Mesendoderm (in vitro differentiated cells): ENCODE measurements at regions not wholly inside any gene's neighbourhood (a gene's known extent, or its start where the extent isn't known, plus 50 kb on each side); places are given as distances from the start of the nearest gene placed in this dataset.

Experiments
- DNase-seq: peaks from one replicate; pipeline ENCODE4 v3.0.0; 2013
- H2AK5ac ChIP-seq: 2 replicates; pipeline ENCODE4 v1.6.1; 2013; ENCODE audit warnings: low read length, inconsistent platforms
- H2BK120ac ChIP-seq: 2 replicates; pipeline ENCODE4 v1.6.1; 2013; ENCODE audit warnings: low read depth, mild to moderate bottlenecking, low read length, moderate library complexity, mixed read lengths
- H2BK15ac ChIP-seq: replicated peaks from 2 replicates; pipeline ENCODE4 v1.6.1; 2013; ENCODE audit warnings: low read depth, mild to moderate bottlenecking, moderate library complexity
- H2BK5ac ChIP-seq: 2 replicates; pipeline ENCODE4 v1.6.1; 2013; ENCODE audit warnings: low read length, inconsistent platforms
- H3K18ac ChIP-seq: 2 replicates; pipeline ENCODE4 v1.6.1; 2013; ENCODE audit warnings: mild to moderate bottlenecking, low read length, mixed read lengths
- H3K23ac ChIP-seq: one replicate; pipeline ENCODE4 v1.6.1; 2013; ENCODE audit warnings: low read length
- H3K27ac ChIP-seq: 2 replicates; pipeline ENCODE4 v1.5.1; 2013; ENCODE audit warnings: low read depth, mild to moderate bottlenecking, inconsistent platforms, low read length, moderate library complexity
- H3K27me3 ChIP-seq: 2 replicates; pipeline ENCODE4 v1.6.1; 2013; ENCODE audit warnings: low read length, control low read depth, mild to moderate bottlenecking, inconsistent platforms; ENCODE audit not compliant: insufficient read depth, poor library complexity
- H3K36me3 ChIP-seq: 2 replicates; pipeline ENCODE4 v1.6.1; 2013; ENCODE audit warnings: low read length, inconsistent platforms; ENCODE audit not compliant: control insufficient read depth, insufficient read depth
- H3K4ac ChIP-seq: one replicate; pipeline ENCODE4 v1.6.1; 2013; ENCODE audit warnings: low read depth, mild to moderate bottlenecking, low read length, moderate library complexity
- H3K4me1 ChIP-seq: 2 replicates; pipeline ENCODE4 v1.6.1; 2013; ENCODE audit warnings: low read depth, low read length, inconsistent platforms; ENCODE audit not compliant: control insufficient read depth
- H3K4me2 ChIP-seq: 2 replicates; pipeline ENCODE4 v1.6.1; 2013; ENCODE audit warnings: low read length
- H3K4me3 ChIP-seq: 2 replicates; pipeline ENCODE4 v1.5.1; 2013; ENCODE audit warnings: mild to moderate bottlenecking, low read length
- H3K56ac ChIP-seq: one replicate; pipeline ENCODE4 v1.6.1; 2013; ENCODE audit warnings: low read length
- H3K79me1 ChIP-seq: 2 replicates; pipeline ENCODE4 v1.6.1; 2013; ENCODE audit warnings: low read length, inconsistent platforms
- H3K79me2 ChIP-seq: 2 replicates; pipeline ENCODE4 v1.6.1; 2013; ENCODE audit warnings: mild to moderate bottlenecking, low read length; ENCODE audit not compliant: control insufficient read depth, insufficient read depth
- H3K9ac ChIP-seq: 2 replicates; pipeline ENCODE4 v1.6.1; 2013; ENCODE audit warnings: low read length, inconsistent platforms
- H4K5ac ChIP-seq: one replicate; pipeline ENCODE4 v1.6.1; 2013; ENCODE audit warnings: low read length
- H4K8ac ChIP-seq: one replicate; pipeline ENCODE4 v1.6.1; 2013; ENCODE audit warnings: low read depth, mild to moderate bottlenecking, control low read depth, low read length, moderate library complexity
- WGBS: extraction: QIAGEN DNeasy Blood & Tissue Kit; methylation state at CpG from one replicate; pipeline ENCODE4 v1.1.7; 2013; ENCODE audit warnings: low lambda C conversion rate, missing lambda C conversion rate; ENCODE audit not compliant: insufficient coverage; ENCODE audit errors: extremely low coverage; 5-methylcytosine and 5-hydroxymethylcytosine counted together

GRCh38 chr11:92569726-92570125, 345.1 kb downstream of the FAT3 start:
- no peak overlapping the region for H3K4ac ChIP-seq
- no peak overlapping the region for H3K18ac ChIP-seq
- H3K9ac ChIP-seq, result no peak overlapping the region
- H4K5ac ChIP-seq, result no peak overlapping the region
- no peaks in the 10 kb centered on the region for H3K79me1 ChIP-seq
- no peak overlapping the region for H2BK5ac ChIP-seq
- no peaks in the 10 kb centered on the region for H3K4me1 ChIP-seq
- H4K8ac ChIP-seq, result no peak overlapping the region
- H2AK5ac ChIP-seq, result no peak overlapping the region
- H3K79me2 ChIP-seq, result no peaks in the 10 kb centered on the region
- H3K36me3 ChIP-seq, result no peaks in the 10 kb centered on the region
- no CpG with 5 or more reads among the region's 1 CpG for WGBS
- H3K27ac ChIP-seq, result no peak overlapping the region
- H2BK120ac ChIP-seq, result no peak overlapping the region
- DNase-seq, result no peak
- no peak overlapping the region for H3K56ac ChIP-seq
- no peak overlapping the region for H3K23ac ChIP-seq
- no peak overlapping the region for H3K4me3 ChIP-seq
- no peaks in the 10 kb centered on the region for H3K27me3 ChIP-seq
- H3K4me2 ChIP-seq, result no peak overlapping the region
- H2BK15ac ChIP-seq, result no peak overlapping the region

DNA sequence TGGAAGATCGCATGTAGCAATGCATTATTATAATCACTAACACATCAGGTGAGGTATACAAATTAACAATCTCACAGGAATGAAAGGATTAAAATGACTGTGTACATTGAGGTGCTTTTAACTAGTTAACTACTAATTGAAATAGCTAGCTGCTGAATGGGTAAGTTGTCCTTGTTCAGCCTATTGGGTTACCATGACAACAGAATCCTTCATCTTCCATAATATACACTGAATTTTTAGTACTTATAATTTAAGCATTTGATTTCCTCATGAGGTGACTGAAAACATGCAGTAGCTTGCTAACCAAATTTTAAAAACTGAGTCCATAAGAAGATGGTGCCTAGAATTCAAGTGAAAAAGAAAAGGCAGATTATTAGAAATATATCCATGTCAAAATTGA, 347.9 kb downstream of the FAT3 start:
- Histone ChIP-seq H3K4me1 (no peaks in the 10 kb centered on the region), H3K27ac (no peak overlapping the region), H3K79me2 (no peaks in the 10 kb centered on the region), H2BK5ac (no peak overlapping the region), H2BK120ac (no peak overlapping the region), H3K18ac (no peak overlapping the region), H3K23ac (no peak overlapping the region), H3K4me2 (no peak overlapping the region), H3K4me3 (no peak overlapping the region), H4K8ac (no peak overlapping the region), H4K5ac (no peak overlapping the region), H3K79me1 (no peaks in the 10 kb centered on the region), H3K9ac (no peak overlapping the region), H3K27me3 (no peaks in the 10 kb centered on the region), H3K4ac (no peak overlapping the region), H3K56ac (no peak overlapping the region), H2AK5ac (no peak overlapping the region), H2BK15ac (no peak overlapping the region), H3K36me3 (no peaks in the 10 kb centered on the region)
- DNase-seq, result no peak
- WGBS, result no CpG with 5 or more reads among the region's 1 CpG

- H2AK5ac ChIP-seq, result no peak overlapping the region
- H4K5ac ChIP-seq, result no peak overlapping the region
- WGBS, result no CpG with 5 or more reads among the region's 3 CpGs
- no peak overlapping the region for H3K18ac ChIP-seq
- no peak overlapping the region for H3K56ac ChIP-seq
- no peaks in the 10 kb centered on the region for H3K27me3 ChIP-seq
- no peak overlapping the region for H3K9ac ChIP-seq
- no peak overlapping the region for H2BK15ac ChIP-seq
- H3K79me2 ChIP-seq, result no peaks in the 10 kb centered on the region
- H4K8ac ChIP-seq, result no peak overlapping the region
- H3K23ac ChIP-seq, result no peak overlapping the region
- H3K27ac ChIP-seq, result no peak overlapping the region
- H3K79me1 ChIP-seq, result peaks cover 1% of the 10 kb centered on the region
- no peaks in the 10 kb centered on the region for H3K4me1 ChIP-seq
- DNase-seq, result no peak
- no peak overlapping the region for H3K4me3 ChIP-seq
- no peak overlapping the region for H2BK5ac ChIP-seq
- no peaks in the 10 kb centered on the region for H3K36me3 ChIP-seq
- no peak overlapping the region for H3K4ac ChIP-seq
- H2BK120ac ChIP-seq, result no peak overlapping the region
- no peak overlapping the region for H3K4me2 ChIP-seq
Observed at GRCh38 chr11:92576315-92576714, 351.7 kb downstream of the FAT3 start.

- no peak overlapping the region for H2AK5ac ChIP-seq
- H3K18ac ChIP-seq, result no peak overlapping the region
- no CpG with 5 or more reads among the region's 1 CpG for WGBS
- H3K79me2 ChIP-seq, result no peaks in the 10 kb centered on the region
- no peak overlapping the region for H4K5ac ChIP-seq
- no peak overlapping the region for H2BK15ac ChIP-seq
- H3K27ac ChIP-seq, result no peak overlapping the region
- H3K79me1 ChIP-seq, result peaks cover 1% of the 10 kb centered on the region
- DNase-seq, result no peak
- H3K56ac ChIP-seq, result no peak overlapping the region
- H3K36me3 ChIP-seq, result no peaks in the 10 kb centered on the region
- H4K8ac ChIP-seq, result no peak overlapping the region
- no peak overlapping the region for H2BK5ac ChIP-seq
- no peaks in the 10 kb centered on the region for H3K27me3 ChIP-seq
- no peak overlapping the region for H3K4me2 ChIP-seq
- H3K4me1 ChIP-seq, result no peaks in the 10 kb centered on the region
- no peak overlapping the region for H3K4me3 ChIP-seq
- no peak overlapping the region for H3K23ac ChIP-seq
- H2BK120ac ChIP-seq, result no peak overlapping the region
- H3K4ac ChIP-seq, result no peak overlapping the region
- no peak overlapping the region for H3K9ac ChIP-seq
Observed at GRCh38 chr11:92580908-92581307, 356.3 kb downstream of the FAT3 start.

- Histone ChIP-seq H3K4me2 (no peak overlapping the region), H3K4me3 (no peak overlapping the region), H3K4ac (no peak overlapping the region), H3K56ac (no peak overlapping the region), H4K8ac (no peak overlapping the region), H3K79me2 (no peaks in the 10 kb centered on the region), H3K27ac (no peak overlapping the region), H3K18ac (no peak overlapping the region), H3K9ac (no peak overlapping the region), H3K36me3 (no peaks in the 10 kb centered on the region), H2BK5ac (no peak overlapping the region), H4K5ac (no peak overlapping the region), H2BK120ac (no peak overlapping the region), H3K4me1 (no peaks in the 10 kb centered on the region), H2AK5ac (no peak overlapping the region), H3K23ac (no peak overlapping the region), H2BK15ac (no peak overlapping the region), H3K79me1 (no peaks in the 10 kb centered on the region), H3K27me3 (no peaks in the 10 kb centered on the region)
- no peak for DNase-seq
Observed at GRCh38 chr11:92588393-92588792, 363.8 kb downstream of the FAT3 start.

DNA sequence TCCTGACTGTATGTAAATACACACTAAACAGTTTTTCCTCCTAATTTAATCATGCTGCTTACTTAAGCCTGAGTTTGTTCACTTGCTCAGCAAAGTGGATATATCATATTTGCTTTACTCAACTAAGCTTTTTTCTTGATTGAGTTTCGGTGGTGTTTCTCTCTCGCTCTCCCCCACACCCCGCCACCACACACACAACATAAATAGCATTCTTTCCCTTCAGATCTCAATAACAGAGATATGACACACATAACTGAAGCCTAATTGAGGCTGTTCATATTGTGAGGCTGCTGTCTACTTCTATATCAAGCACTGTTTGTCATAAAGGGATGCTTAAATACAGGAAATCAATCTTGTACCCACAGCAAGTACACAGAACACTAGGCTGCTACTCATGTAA, 364.9 kb downstream of the FAT3 start:
- no peak overlapping the region for H3K4ac ChIP-seq
- H3K4me2 ChIP-seq, result no peak overlapping the region
- no peak overlapping the region for H3K9ac ChIP-seq
- no peak overlapping the region for H2BK5ac ChIP-seq
- no peak overlapping the region for H3K56ac ChIP-seq
- no peak overlapping the region for H2AK5ac ChIP-seq
- no peak overlapping the region for H2BK15ac ChIP-seq
- H3K36me3 ChIP-seq, result no peaks in the 10 kb centered on the region
- no peak overlapping the region for H3K4me3 ChIP-seq
- H3K27me3 ChIP-seq, result no peaks in the 10 kb centered on the region
- no peaks in the 10 kb centered on the region for H3K79me2 ChIP-seq
- H2BK120ac ChIP-seq, result no peak overlapping the region
- DNase-seq, result no peak
- no peak overlapping the region for H3K23ac ChIP-seq
- no peak overlapping the region for H3K18ac ChIP-seq
- no peaks in the 10 kb centered on the region for H3K4me1 ChIP-seq
- no peak overlapping the region for H3K27ac ChIP-seq
- H3K79me1 ChIP-seq, result no peaks in the 10 kb centered on the region
- WGBS, result 100% methylated on average over 1 of the region's 3 CpGs
- no peak overlapping the region for H4K8ac ChIP-seq
- H4K5ac ChIP-seq, result no peak overlapping the region
